Gastroesophageal sphincter (tissue), 3 donors: ENCODE measurements at regions not wholly inside any gene's neighbourhood (a gene's known extent, or its start where the extent isn't known, plus 50 kb on each side); places are given as distances from the start of the nearest gene placed in this dataset.

Experiments
- EP300 ChIP-seq: sonication (generic); formaldehyde crosslinking; IDR thresholded peaks from one replicate; pipeline ENCODE4 v1.6.1; 2017; ENCODE audit warnings: antibody characterized with exemption, mild to moderate bottlenecking
- POLR2A ChIP-seq, 2 donors: fragments of 450-650 bp; IDR thresholded peaks; one replicate each; pipeline ENCODE4 v1.6.1; 2017; ENCODE audit warnings: antibody characterized with exemption in 2 of 2, mild to moderate bottlenecking in 2 of 2, moderate library complexity in 1 of 2
- POLR2AphosphoS5 ChIP-seq: sonication (generic); formaldehyde crosslinking; IDR thresholded peaks from one replicate; pipeline ENCODE4 v1.6.1; 2017; ENCODE audit warnings: antibody characterized with exemption
- TF ChIP-seq, protein P1 (sequence below), 4 experiments: fragments of 200-600 bp in 2 of 4; fragments of 450-650 bp in 2 of 4; sonication (generic) in 1 of 4; IDR thresholded peaks; one replicate each; pipeline ENCODE4 v1.5.1; 2017 to 2019; ENCODE audit warnings: antibody characterized with exemption in 4 of 4, mild to moderate bottlenecking in 2 of 4, moderate library complexity in 2 of 4

- no peak for TF ChIP-seq POLR2AphosphoS5
- TF ChIP-seq, protein P1, sequence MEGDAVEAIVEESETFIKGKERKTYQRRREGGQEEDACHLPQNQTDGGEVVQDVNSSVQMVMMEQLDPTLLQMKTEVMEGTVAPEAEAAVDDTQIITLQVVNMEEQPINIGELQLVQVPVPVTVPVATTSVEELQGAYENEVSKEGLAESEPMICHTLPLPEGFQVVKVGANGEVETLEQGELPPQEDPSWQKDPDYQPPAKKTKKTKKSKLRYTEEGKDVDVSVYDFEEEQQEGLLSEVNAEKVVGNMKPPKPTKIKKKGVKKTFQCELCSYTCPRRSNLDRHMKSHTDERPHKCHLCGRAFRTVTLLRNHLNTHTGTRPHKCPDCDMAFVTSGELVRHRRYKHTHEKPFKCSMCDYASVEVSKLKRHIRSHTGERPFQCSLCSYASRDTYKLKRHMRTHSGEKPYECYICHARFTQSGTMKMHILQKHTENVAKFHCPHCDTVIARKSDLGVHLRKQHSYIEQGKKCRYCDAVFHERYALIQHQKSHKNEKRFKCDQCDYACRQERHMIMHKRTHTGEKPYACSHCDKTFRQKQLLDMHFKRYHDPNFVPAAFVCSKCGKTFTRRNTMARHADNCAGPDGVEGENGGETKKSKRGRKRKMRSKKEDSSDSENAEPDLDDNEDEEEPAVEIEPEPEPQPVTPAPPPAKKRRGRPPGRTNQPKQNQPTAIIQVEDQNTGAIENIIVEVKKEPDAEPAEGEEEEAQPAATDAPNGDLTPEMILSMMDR (IDR thresholded peaks at IDR 0.05): no peak
- no peak for TF ChIP-seq POLR2A (IDR thresholded peaks at IDR 0.05)
- no peak for TF ChIP-seq EP300
Observed at GRCh38 chr9:79165020-79165780, 406.6 kb upstream of the TLE4 start.
